ENCODE measurements at regions not wholly inside any gene's neighbourhood (a gene's known extent, or its start where the extent isn't known, plus 50 kb on each side); places are given as distances from the start of the nearest gene placed in this dataset.

DNA sequence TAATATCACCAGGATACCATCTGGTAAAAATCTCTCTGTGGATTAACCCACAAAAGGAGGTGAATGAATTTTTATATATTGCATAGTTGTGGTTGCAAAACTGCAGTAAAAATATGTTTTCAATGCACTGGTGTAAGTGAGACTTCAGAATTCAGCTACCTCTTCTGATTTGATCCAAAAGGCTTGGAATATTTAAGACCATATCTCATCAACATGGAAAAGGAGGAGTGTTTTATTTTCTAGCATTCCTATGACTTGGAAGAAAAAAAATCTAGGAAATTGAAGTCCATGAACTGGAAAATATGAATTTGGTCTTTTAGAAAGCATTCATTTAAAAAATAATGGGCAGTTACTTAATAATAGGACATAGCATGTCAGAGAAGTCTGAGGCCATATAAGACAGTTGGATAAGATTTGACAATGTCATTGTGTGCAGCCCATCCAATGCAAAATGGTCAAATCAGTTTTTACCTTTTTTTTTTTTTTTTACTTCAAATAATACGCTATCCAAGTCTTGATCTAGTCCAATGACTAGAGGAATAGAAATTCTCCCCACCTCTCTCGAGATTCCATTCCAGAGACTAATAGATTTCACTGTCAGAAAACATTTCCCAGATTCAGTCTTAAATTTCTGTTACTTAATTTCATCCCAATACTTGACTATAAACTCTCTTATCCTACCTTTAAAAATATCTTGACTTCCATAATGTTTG, 364.9 kb upstream of the PMFBP1 start:
- Mint-ChIP-seq H3K27me3 (no peaks in the 10 kb centered on the region), H3K9me3 (no peaks in the 10 kb centered on the region), H3K36me3 (ENCODE audit: low read depth) (no peaks in the 10 kb centered on the region), H3K4me3 (no peak overlapping the region), H3K4me1 (ENCODE audit: low read depth) (peaks cover 5% of the 10 kb centered on the region), H3K27ac (no peak overlapping the region)

DNA sequence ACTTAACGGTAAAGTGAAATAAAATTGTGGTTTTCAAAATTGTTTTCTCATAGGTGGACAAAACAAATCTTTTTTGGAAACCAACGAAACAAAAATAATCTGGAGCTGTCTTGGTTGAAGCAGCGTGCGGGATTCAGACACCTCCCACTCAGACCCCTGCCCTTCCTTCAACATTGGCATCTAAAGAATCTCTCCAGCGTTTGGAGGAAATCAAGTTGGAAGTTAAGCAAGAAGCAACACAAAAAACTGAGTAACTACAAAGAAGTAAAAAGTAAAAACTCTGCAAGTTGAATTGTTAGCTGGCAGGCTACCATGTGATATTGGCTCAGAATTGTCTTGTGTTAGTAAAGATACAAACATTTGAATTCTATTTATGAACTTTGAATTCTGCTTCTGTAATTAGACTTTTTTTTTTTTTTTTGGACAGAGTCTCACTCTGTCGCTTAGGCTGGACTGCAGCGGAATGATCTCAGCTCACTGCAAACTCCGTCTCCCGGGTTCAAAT, 361.0 kb upstream of the PMFBP1 start:
- Mint-ChIP-seq H3K4me3 (no peak overlapping the region), H3K27me3 (no peaks in the 10 kb centered on the region), H3K27ac (no peak overlapping the region), H3K9me3 (peaks cover 3% of the 10 kb centered on the region), H3K4me1 (ENCODE audit: low read depth) (peaks cover 5% of the 10 kb centered on the region), H3K36me3 (ENCODE audit: low read depth) (peaks cover 13% of the 10 kb centered on the region)

DNA sequence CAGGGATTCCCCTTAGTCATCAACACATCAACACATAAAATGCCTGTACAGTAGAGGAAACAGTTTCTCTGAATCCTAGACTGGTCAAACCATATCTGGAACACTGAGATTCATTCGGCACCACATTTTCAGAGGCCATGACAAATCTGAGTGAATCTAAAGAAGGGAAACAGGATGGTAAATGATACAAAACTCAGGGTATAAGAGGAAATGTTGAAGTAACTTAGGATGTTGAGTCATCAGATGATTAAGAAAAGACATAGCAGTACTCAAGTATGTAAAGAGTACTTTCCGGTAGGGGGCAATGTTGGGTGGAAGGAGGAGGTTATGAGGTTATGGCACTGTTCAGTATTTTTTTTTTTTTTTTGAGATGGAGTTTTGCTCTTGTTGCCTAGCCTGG, 358.5 kb upstream of the PMFBP1 start:
- H3K4me1 Mint-ChIP-seq (ENCODE audit: low read depth): no peaks in the 10 kb centered on the region
- peaks cover 3% of the 10 kb centered on the region for H3K9me3 Mint-ChIP-seq
- peaks cover 13% of the 10 kb centered on the region for H3K36me3 Mint-ChIP-seq (ENCODE audit: low read depth)
- no peak overlapping the region for H3K27ac Mint-ChIP-seq
- H3K4me3 Mint-ChIP-seq: no peak overlapping the region
- no peaks in the 10 kb centered on the region for H3K27me3 Mint-ChIP-seq

DNA sequence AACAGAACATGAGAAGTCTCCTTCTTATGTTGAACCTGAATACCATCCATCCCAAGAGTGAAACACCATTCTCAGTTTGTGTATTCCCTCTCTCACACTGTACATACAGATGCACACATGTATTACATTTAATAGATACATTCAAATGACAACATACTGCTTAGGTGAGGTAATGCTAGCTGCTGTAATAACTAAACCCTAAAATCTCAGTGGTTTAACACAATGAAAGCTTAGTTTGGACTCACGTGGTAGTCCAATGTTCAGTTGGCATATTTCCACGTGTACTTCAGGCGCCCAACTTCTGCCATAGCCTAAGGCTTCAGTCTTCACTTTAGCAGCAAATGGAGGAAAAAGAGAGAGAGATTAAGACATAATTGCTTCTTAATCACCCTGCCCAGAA, 351.1 kb upstream of the PMFBP1 start:
- Mint-ChIP-seq H3K27me3 (no peaks in the 10 kb centered on the region), H3K36me3 (ENCODE audit: low read depth) (peaks cover 25% of the 10 kb centered on the region), H3K4me1 (ENCODE audit: low read depth) (no peaks in the 10 kb centered on the region), H3K9me3 (peaks cover 27% of the 10 kb centered on the region), H3K4me3 (no peak overlapping the region), H3K27ac (no peak overlapping the region)

DNA sequence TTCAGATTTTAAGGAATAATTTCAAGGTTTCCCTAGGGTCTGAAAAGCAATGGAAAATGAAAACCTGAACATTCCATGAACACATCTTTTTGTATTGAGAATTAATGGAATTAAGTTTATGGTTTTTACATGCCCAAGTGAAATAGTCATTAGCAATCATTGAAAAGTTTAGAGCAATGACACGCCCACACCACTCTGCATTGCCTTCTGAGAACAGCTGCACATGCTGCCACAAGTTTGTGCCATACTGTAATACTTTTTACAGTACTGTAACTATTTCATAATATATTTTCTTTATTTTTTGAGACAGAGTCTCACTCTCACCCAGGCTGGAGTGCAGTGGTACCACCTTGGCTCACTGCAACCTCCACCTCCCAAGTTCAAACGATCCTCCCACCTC, 345.2 kb upstream of the PMFBP1 start:
- H3K27me3 Mint-ChIP-seq: no peaks in the 10 kb centered on the region
- H3K36me3 Mint-ChIP-seq (ENCODE audit: low read depth): peaks cover 14% of the 10 kb centered on the region
- H3K27ac Mint-ChIP-seq: no peak overlapping the region
- H3K9me3 Mint-ChIP-seq: peaks cover 13% of the 10 kb centered on the region
- H3K4me3 Mint-ChIP-seq: no peak overlapping the region
- no peaks in the 10 kb centered on the region for H3K4me1 Mint-ChIP-seq (ENCODE audit: low read depth)

DNA sequence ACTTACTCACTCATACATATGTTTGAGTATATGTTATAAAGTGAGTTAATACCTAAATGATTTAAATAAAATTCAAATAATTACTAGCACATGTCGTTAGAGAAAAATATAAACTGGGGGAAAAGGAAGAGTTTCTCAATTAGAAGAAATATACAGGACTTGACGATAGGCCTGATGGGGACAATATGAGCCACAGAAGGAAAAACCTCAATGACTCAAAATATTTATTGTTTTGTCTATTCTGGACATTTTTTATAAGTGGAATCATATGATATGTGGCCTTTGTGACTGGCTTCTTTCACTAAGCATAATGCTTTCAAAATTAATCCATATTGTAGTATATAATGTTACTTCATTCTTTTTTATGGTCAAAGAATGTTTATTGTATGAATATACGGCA, 339.2 kb upstream of the PMFBP1 start:
- Mint-ChIP-seq H3K9me3 (no peaks in the 10 kb centered on the region), H3K36me3 (ENCODE audit: low read depth) (no peaks in the 10 kb centered on the region), H3K27ac (no peak overlapping the region), H3K4me1 (ENCODE audit: low read depth) (no peaks in the 10 kb centered on the region), H3K27me3 (no peaks in the 10 kb centered on the region), H3K4me3 (no peak overlapping the region)

DNA sequence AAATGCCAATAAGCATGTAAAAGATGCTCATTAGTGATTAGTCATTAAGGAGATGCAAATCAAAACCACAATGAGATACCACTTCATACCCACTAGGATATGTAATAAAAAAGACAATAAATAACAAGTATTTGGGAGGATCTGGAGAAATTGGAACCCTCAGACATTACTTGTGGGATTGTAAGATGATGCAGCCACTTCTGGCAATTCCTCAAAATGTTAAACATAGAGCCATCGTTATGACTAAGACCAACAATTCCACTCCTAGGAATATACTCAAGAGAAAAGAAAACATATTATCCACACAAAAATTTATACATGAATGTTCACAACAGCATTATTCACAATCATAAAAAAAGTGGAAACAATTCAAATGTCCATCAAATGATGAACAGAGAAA, 336.2 kb upstream of the PMFBP1 start:
- Mint-ChIP-seq H3K27ac (no peak overlapping the region), H3K4me3 (no peak overlapping the region), H3K27me3 (no peaks in the 10 kb centered on the region), H3K9me3 (no peaks in the 10 kb centered on the region), H3K36me3 (ENCODE audit: low read depth) (no peaks in the 10 kb centered on the region), H3K4me1 (ENCODE audit: low read depth) (no peaks in the 10 kb centered on the region)

DNA sequence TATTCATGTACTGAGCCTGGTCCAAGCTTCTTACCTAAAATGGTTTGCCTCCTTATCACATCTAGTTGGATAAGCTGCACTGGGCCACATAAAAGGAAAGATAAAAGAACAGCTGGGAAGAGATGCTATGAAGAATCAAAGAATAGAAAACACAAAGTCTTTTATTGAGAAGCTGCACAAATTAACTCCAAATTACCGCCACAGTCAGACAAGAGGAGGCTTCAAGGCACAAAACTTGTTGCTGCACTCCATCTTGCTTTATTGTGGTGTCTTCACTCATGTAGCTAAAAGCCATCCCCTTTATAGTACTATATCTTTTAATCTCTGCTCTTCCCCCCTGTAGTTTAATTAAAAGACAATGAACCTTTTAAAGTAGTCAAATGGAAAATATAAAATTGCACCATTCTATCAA, 330.6 kb upstream of the PMFBP1 start:
- H3K36me3 Mint-ChIP-seq (ENCODE audit: low read depth): no peaks in the 10 kb centered on the region
- H3K27me3 Mint-ChIP-seq: no peaks in the 10 kb centered on the region
- H3K4me3 Mint-ChIP-seq: no peak overlapping the region
- no peaks in the 10 kb centered on the region for H3K4me1 Mint-ChIP-seq (ENCODE audit: low read depth)
- no peaks in the 10 kb centered on the region for H3K9me3 Mint-ChIP-seq
- no peak overlapping the region for H3K27ac Mint-ChIP-seq

DNA sequence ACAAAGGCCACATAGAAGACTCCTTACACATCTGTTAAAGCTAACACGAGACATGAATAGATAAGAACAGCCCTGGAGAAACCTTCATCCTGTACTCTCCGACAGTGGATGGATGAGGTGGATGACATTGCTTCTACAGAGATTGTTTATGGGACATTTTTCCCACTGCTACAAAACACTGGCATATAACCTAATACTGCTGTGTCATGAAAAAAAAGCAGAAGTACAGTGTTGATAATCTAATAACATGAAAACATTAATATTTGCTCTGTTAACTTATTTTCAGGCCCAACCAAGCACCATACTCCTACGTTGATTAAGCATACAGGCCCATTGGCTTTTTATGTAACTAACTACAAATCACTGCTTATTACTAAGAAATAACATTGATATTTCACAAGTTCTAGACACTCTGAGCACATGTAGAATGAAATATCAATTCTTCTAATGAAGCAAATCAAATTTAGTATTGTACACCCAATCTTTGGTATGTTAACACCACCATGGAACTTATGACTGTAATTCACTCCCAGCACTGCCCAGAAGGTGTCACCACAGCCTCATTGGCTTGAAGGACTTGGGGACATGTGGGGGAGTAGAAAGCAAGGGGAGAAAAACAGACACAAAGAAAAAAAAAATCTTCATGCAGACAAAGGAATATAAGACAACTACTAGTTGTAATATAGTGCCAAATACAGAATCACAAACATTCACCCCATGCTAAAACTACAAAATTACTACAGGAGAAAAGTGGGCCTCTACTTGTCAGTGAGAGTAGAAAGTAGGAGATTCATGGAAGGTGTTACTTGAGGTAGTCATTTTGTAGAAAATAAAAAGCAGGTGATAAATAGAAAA, 330.0 kb upstream of the PMFBP1 start:
- H3K27ac Mint-ChIP-seq: no peak overlapping the region

DNA sequence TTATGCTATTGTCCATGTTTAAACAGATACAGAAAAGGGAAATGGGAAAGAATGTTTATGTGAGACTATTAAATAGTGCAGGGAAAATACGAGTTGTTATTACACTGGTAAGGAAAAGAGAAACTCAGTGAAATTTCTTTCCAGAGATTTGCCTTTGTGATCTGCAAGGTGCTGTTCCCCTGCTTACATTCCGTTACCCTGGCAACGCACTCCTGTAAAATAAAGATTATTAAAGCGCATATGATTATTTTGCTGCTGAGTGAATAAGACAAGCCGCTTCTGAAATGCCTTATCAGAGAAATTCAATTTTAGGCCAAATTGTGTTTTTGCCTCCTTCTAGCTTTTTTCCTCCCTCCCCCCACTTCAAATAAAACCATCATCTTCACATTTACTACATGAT, 328.6 kb upstream of the PMFBP1 start:
- Mint-ChIP-seq H3K9me3 (no peaks in the 10 kb centered on the region), H3K36me3 (ENCODE audit: low read depth) (no peaks in the 10 kb centered on the region), H3K4me1 (ENCODE audit: low read depth) (no peaks in the 10 kb centered on the region), H3K4me3 (no peak overlapping the region), H3K27me3 (no peaks in the 10 kb centered on the region), H3K27ac (no peak overlapping the region)

More for the DNA sequence above, 330.0 kb upstream of the PMFBP1 start:
- Mint-ChIP-seq H3K4me1 (ENCODE audit: low read depth) (no peaks in the 10 kb centered on the region), H3K9me3 (no peaks in the 10 kb centered on the region), H3K36me3 (ENCODE audit: low read depth) (no peaks in the 10 kb centered on the region), H3K27me3 (no peaks in the 10 kb centered on the region), H3K4me3 (no peak overlapping the region)

DNA sequence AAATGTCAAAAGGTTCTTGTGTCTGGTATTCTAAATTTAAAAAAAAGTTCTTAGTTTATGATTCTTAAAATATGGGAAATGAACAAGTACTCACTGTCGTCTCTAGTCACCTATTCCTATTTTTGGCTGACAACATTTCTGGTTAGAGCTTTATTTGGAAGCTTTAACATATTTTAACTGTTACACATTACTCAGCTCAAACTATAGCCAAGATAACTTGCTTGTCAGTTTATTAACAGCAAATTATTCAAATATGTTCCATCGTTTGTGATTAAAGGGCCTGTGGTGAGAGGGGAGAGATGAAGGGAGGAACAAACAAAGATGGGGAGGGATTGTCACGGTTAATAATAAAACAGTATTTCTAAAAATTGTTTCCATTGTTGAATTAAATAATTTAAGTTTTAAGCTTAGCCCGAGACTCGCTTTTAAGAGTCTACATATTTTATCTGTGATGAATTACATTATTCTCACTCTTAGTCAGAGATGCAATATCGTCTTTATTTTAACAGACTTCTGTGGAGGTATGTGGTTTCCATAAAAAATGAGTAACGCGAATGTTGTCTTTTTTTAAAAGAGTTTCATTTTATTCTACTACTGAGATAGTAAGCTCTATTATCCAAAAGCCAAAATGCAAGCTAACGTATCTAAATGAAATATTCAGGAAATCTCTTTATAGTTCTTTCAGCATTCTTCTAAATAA, 321.9 kb upstream of the PMFBP1 start:
- no peaks in the 10 kb centered on the region for H3K27me3 Mint-ChIP-seq
- peaks cover 3% of the 10 kb centered on the region for H3K9me3 Mint-ChIP-seq
- H3K4me1 Mint-ChIP-seq (ENCODE audit: low read depth): no peaks in the 10 kb centered on the region
- H3K27ac Mint-ChIP-seq: no peak overlapping the region
- no peak overlapping the region for H3K4me3 Mint-ChIP-seq
- no peaks in the 10 kb centered on the region for H3K36me3 Mint-ChIP-seq (ENCODE audit: low read depth)

DNA sequence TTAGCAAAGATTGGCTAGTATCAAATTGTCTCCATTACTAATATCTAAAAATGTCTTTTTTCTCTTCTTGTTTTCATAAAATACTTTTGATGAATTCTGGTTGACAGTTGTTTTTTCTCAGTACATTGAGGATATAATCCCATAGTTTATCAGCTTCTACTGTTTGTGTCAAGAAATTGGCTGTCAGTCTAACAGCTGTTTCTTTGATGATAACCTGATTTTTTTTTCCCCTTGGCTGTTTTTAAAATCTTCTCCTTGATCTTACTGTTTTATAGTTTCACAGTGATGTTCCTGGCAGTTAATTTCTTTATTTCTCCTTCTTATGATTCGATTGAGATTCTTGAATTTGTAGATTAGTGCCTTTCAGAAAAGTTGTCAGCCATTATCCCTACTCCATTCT, 315.3 kb upstream of the PMFBP1 start:
- no peak overlapping the region for H3K27ac Mint-ChIP-seq
- H3K9me3 Mint-ChIP-seq: peaks cover 12% of the 10 kb centered on the region
- H3K36me3 Mint-ChIP-seq (ENCODE audit: low read depth): peaks cover 4% of the 10 kb centered on the region

DNA sequence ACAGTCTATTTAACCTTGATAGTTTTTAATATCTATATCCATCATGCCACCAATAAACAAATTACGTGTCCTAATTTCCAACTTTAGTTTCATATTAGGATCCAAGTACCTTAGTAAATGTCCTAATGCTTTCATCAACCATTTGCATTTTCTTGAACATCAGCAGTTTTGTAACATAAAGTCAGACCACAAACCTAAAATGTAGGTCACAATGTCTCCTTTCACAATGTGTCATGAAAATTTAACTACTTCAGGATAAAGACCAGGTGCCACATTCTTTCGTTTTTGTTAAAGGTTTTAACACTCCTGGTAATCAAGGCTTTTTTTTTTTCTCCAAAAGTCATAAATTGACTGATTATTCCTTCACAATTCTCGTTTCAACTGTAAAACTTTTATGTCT, 310.7 kb upstream of the PMFBP1 start:
- H3K27ac Mint-ChIP-seq: no peak overlapping the region
- H3K9me3 Mint-ChIP-seq: peaks cover 7% of the 10 kb centered on the region
- peaks cover 34% of the 10 kb centered on the region for H3K4me1 Mint-ChIP-seq (ENCODE audit: low read depth)
- H3K27me3 Mint-ChIP-seq: no peaks in the 10 kb centered on the region
- no peak overlapping the region for H3K4me3 Mint-ChIP-seq
- H3K36me3 Mint-ChIP-seq (ENCODE audit: low read depth): peaks cover 11% of the 10 kb centered on the region

More for the DNA sequence above, 315.3 kb upstream of the PMFBP1 start:
- no peaks in the 10 kb centered on the region for H3K27me3 Mint-ChIP-seq
- H3K4me1 Mint-ChIP-seq (ENCODE audit: low read depth): peaks cover 14% of the 10 kb centered on the region
- H3K4me3 Mint-ChIP-seq: no peak overlapping the region

DNA sequence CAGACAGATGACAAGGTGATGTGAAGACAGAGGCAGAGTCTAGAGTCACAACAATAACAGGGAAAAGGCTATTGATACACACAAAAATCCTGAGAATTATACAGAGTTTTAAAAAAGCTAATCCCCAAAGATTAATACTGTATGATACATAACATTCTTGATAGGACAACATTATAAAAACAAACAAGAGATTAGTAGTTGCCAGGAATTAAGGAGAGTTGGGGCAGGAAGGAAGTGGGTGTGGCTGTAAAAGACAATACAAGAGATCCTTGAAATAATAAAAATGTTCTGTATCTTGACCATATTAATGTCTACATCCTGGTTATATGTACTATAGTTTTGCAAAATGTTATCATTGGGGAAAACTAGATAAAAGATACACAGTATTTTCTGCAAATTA, 309.5 kb upstream of the PMFBP1 start:
- Mint-ChIP-seq H3K4me1 (ENCODE audit: low read depth) (peaks cover 34% of the 10 kb centered on the region), H3K27ac (no peak overlapping the region), H3K27me3 (no peaks in the 10 kb centered on the region), H3K9me3 (no peaks in the 10 kb centered on the region), H3K4me3 (no peak overlapping the region), H3K36me3 (ENCODE audit: low read depth) (peaks cover 7% of the 10 kb centered on the region)

DNA sequence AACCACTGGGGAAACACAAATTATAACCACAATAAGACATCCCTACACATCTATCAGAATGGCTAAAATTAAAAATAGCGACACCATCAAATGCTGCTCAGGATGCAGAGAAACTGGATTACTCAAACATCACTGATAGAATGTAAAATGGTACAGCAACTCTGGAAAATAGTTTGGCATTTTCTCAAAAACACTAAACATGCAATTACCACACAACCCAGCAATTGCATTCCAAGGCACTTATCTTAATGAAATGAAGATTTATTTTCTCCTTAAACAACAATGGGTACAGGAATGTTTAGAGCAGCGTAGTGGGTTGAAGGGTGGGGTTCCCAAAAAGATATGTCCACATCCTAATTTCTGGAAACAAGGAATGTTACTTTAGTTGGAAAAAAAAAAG, 309.0 kb upstream of the PMFBP1 start:
- Mint-ChIP-seq H3K9me3 (no peaks in the 10 kb centered on the region), H3K27me3 (no peaks in the 10 kb centered on the region), H3K27ac (no peak overlapping the region), H3K36me3 (ENCODE audit: low read depth) (peaks cover 7% of the 10 kb centered on the region), H3K4me1 (ENCODE audit: low read depth) (peaks cover 35% of the 10 kb centered on the region), H3K4me3 (no peak overlapping the region)
